DND-41 (cell line): ENCODE measurements at regions not wholly inside any gene's neighbourhood (a gene's known extent, or its start where the extent isn't known, plus 50 kb on each side); places are given as distances from the start of the nearest gene placed in this dataset.

Experiments
- ATAC-seq: fragments of 200-7000 bp; cut with Tn5 transposase; 3 replicates; pipeline ENCODE4 v1.9.1; 2021; ENCODE audit warnings: low read depth; ENCODE audit not compliant: insufficient read depth
- DNase-seq: peaks from one replicate; pipeline ENCODE4 v3.0.0-alpha.2; 2020
- H2AFZ ChIP-seq: 2 replicates; pipeline ENCODE4 v1.6.0; 2012; ENCODE audit warnings: low read depth, low read length
- H3K27ac ChIP-seq: 2 replicates; pipeline ENCODE4 v1.5.1; 2012; ENCODE audit warnings: low read length, inconsistent platforms
- H3K27me3 ChIP-seq: fragments of 200-600 bp; sonication (generic); 2 replicates; pipeline ENCODE4 v1.6.0; 2012; ENCODE audit warnings: low read length, mild to moderate bottlenecking, inconsistent platforms; ENCODE audit not compliant: insufficient read depth, poor library complexity
- H3K36me3 ChIP-seq: 2 replicates; pipeline ENCODE4 v1.5.1; 2012; ENCODE audit warnings: low read length, inconsistent platforms; ENCODE audit not compliant: insufficient read depth
- H3K4me1 ChIP-seq: 2 replicates; pipeline ENCODE4 v1.5.1; 2012; ENCODE audit warnings: mild to moderate bottlenecking, low read length; ENCODE audit not compliant: insufficient read depth
- H3K4me2 ChIP-seq: 2 replicates; pipeline ENCODE4 v1.6.0; 2012; ENCODE audit warnings: mild to moderate bottlenecking, moderate library complexity, low read length, inconsistent platforms; ENCODE audit not compliant: insufficient read depth
- H3K4me3 ChIP-seq, 2 experiments: fragments of 200-600 bp in 1 of 2; shearing (Covaris generic) in 1 of 2; 2 replicates each; pipeline ENCODE4 v1.5.1; 2012 to 2016; ENCODE audit warnings: inconsistent platforms in 2 of 2, low read length in 2 of 2, mild to moderate bottlenecking in 2 of 2, low read depth in 1 of 2, moderate library complexity in 1 of 2
- H3K79me2 ChIP-seq: 2 replicates; pipeline ENCODE4 v1.6.0; 2012; ENCODE audit warnings: low read length, inconsistent platforms; ENCODE audit not compliant: insufficient read depth
- H3K9ac ChIP-seq: 2 replicates; pipeline ENCODE4 v1.6.0; 2012; ENCODE audit warnings: low read depth, mild to moderate bottlenecking, inconsistent platforms, low read length, moderate library complexity
- H3K9me3 ChIP-seq: 2 replicates; pipeline ENCODE4 v1.5.1; 2012; ENCODE audit warnings: low read length, moderate library complexity, mild to moderate bottlenecking, inconsistent platforms; ENCODE audit not compliant: insufficient read depth, severe bottlenecking
- H4K20me1 ChIP-seq: 2 replicates; pipeline ENCODE4 v1.6.0; 2012; ENCODE audit warnings: low read length; ENCODE audit not compliant: insufficient read depth
- EZH2 ChIP-seq: IDR thresholded peaks from 3 replicates; pipeline ENCODE4 v1.6.1; 2012; ENCODE audit warnings: borderline replicate concordance, low read depth, mild to moderate bottlenecking, moderate library complexity, low read length, inconsistent platforms; ENCODE audit not compliant: severe bottlenecking
- TF ChIP-seq, protein P1 (sequence below): IDR thresholded peaks from 2 replicates; pipeline ENCODE4 v1.5.1; 2012; ENCODE audit warnings: borderline replicate concordance, low read length, moderate library complexity, mild to moderate bottlenecking; ENCODE audit not compliant: poor library complexity, severe bottlenecking; ENCODE audit errors: extremely low read depth

- ATAC-seq: no peak
- no peak overlapping the region for H2AFZ ChIP-seq
- no peak overlapping the region for H3K4me3 ChIP-seq
- no peak for TF ChIP-seq EZH2
- TF ChIP-seq, protein P1, sequence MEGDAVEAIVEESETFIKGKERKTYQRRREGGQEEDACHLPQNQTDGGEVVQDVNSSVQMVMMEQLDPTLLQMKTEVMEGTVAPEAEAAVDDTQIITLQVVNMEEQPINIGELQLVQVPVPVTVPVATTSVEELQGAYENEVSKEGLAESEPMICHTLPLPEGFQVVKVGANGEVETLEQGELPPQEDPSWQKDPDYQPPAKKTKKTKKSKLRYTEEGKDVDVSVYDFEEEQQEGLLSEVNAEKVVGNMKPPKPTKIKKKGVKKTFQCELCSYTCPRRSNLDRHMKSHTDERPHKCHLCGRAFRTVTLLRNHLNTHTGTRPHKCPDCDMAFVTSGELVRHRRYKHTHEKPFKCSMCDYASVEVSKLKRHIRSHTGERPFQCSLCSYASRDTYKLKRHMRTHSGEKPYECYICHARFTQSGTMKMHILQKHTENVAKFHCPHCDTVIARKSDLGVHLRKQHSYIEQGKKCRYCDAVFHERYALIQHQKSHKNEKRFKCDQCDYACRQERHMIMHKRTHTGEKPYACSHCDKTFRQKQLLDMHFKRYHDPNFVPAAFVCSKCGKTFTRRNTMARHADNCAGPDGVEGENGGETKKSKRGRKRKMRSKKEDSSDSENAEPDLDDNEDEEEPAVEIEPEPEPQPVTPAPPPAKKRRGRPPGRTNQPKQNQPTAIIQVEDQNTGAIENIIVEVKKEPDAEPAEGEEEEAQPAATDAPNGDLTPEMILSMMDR: no peak
- H3K4me1 ChIP-seq: no peaks in the 10 kb centered on the region
- H3K27ac ChIP-seq: no peak overlapping the region
- H3K79me2 ChIP-seq: no peaks in the 10 kb centered on the region
- no peaks in the 10 kb centered on the region for H4K20me1 ChIP-seq
- H3K4me2 ChIP-seq: no peak overlapping the region
- H3K27me3 ChIP-seq: no peaks in the 10 kb centered on the region
- DNase-seq: no peak
- no peaks in the 10 kb centered on the region for H3K9me3 ChIP-seq
- H3K9ac ChIP-seq: no peak overlapping the region
- H3K36me3 ChIP-seq: no peaks in the 10 kb centered on the region
These were observed 334.8 kb downstream of the CBLN1 start for GRCh38 chr16:48946686-48947370.

DNA sequence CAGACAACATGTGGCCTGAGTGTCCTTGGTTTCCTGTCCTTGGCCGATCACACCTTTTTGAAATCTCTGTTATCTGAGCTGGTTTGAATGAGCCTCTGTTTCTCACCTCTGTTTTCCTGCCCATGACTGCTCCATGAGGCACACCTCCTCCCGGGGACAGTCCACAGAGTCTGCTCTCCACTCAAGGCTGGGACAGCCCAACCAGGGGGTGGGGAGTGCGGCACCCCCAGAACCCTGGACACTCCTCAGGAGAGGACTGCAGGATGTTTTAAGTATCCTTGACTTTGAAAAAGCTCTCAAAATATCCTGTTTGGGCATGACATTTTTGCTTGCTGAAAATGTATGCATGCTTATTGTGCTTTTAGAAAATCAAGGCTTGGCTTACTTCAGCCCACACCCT, 333.0 kb upstream of the N4BP1 start:
- H4K20me1 ChIP-seq: no peaks in the 10 kb centered on the region
- peaks cover 3% of the 10 kb centered on the region for H3K27me3 ChIP-seq
- H3K4me2 ChIP-seq: no peak overlapping the region
- no peak overlapping the region for H3K4me3 ChIP-seq
- no peak for TF ChIP-seq EZH2
- TF ChIP-seq, protein P1: no peak
- no peak overlapping the region for H2AFZ ChIP-seq
- no peaks in the 10 kb centered on the region for H3K9me3 ChIP-seq
- H3K27ac ChIP-seq: no peak overlapping the region
- H3K79me2 ChIP-seq: no peaks in the 10 kb centered on the region
- DNase-seq (no peak), ATAC-seq (no peak)
- H3K9ac ChIP-seq: no peak overlapping the region
- H3K36me3 ChIP-seq: no peaks in the 10 kb centered on the region
- H3K4me1 ChIP-seq: no peaks in the 10 kb centered on the region

DNA sequence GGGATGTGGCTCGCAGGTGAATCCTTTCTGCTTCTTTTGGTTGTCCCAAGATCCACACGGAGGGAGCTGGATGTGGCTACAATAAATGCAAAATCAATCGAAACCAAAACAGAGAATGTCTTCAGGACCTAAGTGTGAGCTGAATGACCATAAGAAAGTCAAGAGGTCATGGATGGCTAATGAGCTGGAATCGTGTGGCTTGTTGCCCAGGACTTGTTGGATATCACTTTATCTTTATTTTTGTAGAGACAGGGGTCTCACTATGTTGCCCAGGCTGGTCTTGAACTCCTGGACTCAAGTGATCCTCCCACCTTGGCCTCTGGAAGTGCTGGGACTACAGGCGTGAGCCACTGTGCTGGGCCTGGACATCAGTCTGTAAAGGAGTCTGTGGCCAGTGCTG, 326.8 kb upstream of the N4BP1 start:
- no peak for TF ChIP-seq EZH2
- TF ChIP-seq, protein P1: no peak
- no peak overlapping the region for H2AFZ ChIP-seq
- H3K79me2 ChIP-seq: no peaks in the 10 kb centered on the region
- no peak overlapping the region for H3K9ac ChIP-seq
- H4K20me1 ChIP-seq: no peaks in the 10 kb centered on the region
- DNase-seq: no peak
- H3K27ac ChIP-seq: no peak overlapping the region
- peaks cover 3% of the 10 kb centered on the region for H3K27me3 ChIP-seq
- H3K4me2 ChIP-seq: no peak overlapping the region
- no peak overlapping the region for H3K4me3 ChIP-seq
- ATAC-seq: no peak
- H3K9me3 ChIP-seq: peaks cover 3% of the 10 kb centered on the region
- H3K36me3 ChIP-seq: no peaks in the 10 kb centered on the region
- no peaks in the 10 kb centered on the region for H3K4me1 ChIP-seq
